Activated CD4-positive, alpha-beta T cell treated with anti-CD3 and anti-CD28 coated beads for 24 hours (primary cell): ENCODE measurements at regions not wholly inside any gene's neighbourhood (a gene's known extent, or its start where the extent isn't known, plus 50 kb on each side); places are given as distances from the start of the nearest gene placed in this dataset.
"Not testable (repeated sequence)": the region's sequence is repeated elsewhere in the genome, so short reads cannot be mapped to it uniquely, and the experiment has no call there.

Experiments
- DNase-seq, 2 donors: peaks; one replicate each; pipeline ENCODE4 v3.0.0-alpha.2; 2020; ENCODE audit warnings: low read depth in 2 of 2

- DNase-seq: no peak
Observed at GRCh38 chr1:5150191-5150590, 495.8 kb downstream of the AJAP1 start.

- no peak for DNase-seq
Observed at GRCh38 chr1:5147806-5148205, 493.4 kb downstream of the AJAP1 start.

GRCh38 chr1:5142389-5142788, 488.0 kb downstream of the AJAP1 start:
- DNase-seq: no peak

GRCh38 chr1:5141750-5142149, 487.3 kb downstream of the AJAP1 start:
- no peak for DNase-seq

GRCh38 chr1:5140962-5141361, 486.6 kb downstream of the AJAP1 start:
- no peak for DNase-seq

GRCh38 chr1:5140136-5140535, 485.7 kb downstream of the AJAP1 start:
- no peak for DNase-seq

GRCh38 chr1:5129746-5130355, 475.4 kb downstream of the AJAP1 start:
- DNase-seq: no peak

- DNase-seq: no peak
Observed at GRCh38 chr1:5125208-5125607, 470.8 kb downstream of the AJAP1 start.

GRCh38 chr1:5120559-5120958, 466.1 kb downstream of the AJAP1 start:
- no peak for DNase-seq

- no peak for DNase-seq
Observed at GRCh38 chr1:5119366-5120234, 465.2 kb downstream of the AJAP1 start.

- not testable (repeated sequence) for DNase-seq
Observed at GRCh38 chr1:5118771-5119170, 464.4 kb downstream of the AJAP1 start.

GRCh38 chr1:5118292-5118691, 463.9 kb downstream of the AJAP1 start:
- DNase-seq: not testable (repeated sequence)

GRCh38 chr1:5111581-5111980, 457.2 kb downstream of the AJAP1 start:
- no peak for DNase-seq

GRCh38 chr1:5110508-5110907, 456.1 kb downstream of the AJAP1 start:
- DNase-seq: no peak

GRCh38 chr1:5109633-5110032, 455.2 kb downstream of the AJAP1 start:
- no peak for DNase-seq

- no peak for DNase-seq
Observed at GRCh38 chr1:5108740-5109139, 454.3 kb downstream of the AJAP1 start.

- DNase-seq: no peak
Observed at GRCh38 chr1:5105744-5106143, 451.3 kb downstream of the AJAP1 start.

GRCh38 chr1:5099558-5099957, 445.1 kb downstream of the AJAP1 start:
- no peak for DNase-seq

GRCh38 chr1:5098981-5099385, 444.6 kb downstream of the AJAP1 start:
- no peak for DNase-seq

- DNase-seq: no peak
Observed at GRCh38 chr1:5093042-5093441, 438.6 kb downstream of the AJAP1 start.

- no peak for DNase-seq
Observed at GRCh38 chr1:5084676-5085075, 430.3 kb downstream of the AJAP1 start.

- no peak for DNase-seq
Observed at GRCh38 chr1:5067246-5067645, 412.8 kb downstream of the AJAP1 start.

GRCh38 chr1:5053744-5054143, 399.3 kb downstream of the AJAP1 start:
- DNase-seq: no peak
